ENCODE measurements at regions not wholly inside any gene's neighbourhood (a gene's known extent, or its start where the extent isn't known, plus 50 kb on each side); places are given as distances from the start of the nearest gene placed in this dataset.
A peak's percentile ranks its signal among the peaks of the same experiment; 100 is the strongest.

- DNase-seq, result peak; percentile 1
Observed at GRCh38 chr3:34260271-34261000, 462.0 kb downstream of the PDCD6IP start.

GRCh38 chr3:34261001-34261385 lies 462.6 kb downstream of the PDCD6IP start:
- no peak for DNase-seq

- DNase-seq, result no peak
Observed at GRCh38 chr3:34263101-34263621, 464.7 kb downstream of the PDCD6IP start.

- DNase-seq, result no peak
Observed at GRCh38 chr3:34264337-34265041, 466.1 kb downstream of the PDCD6IP start.

GRCh38 chr3:34267088-34267487 lies 468.7 kb downstream of the PDCD6IP start:
- no peak for DNase-seq

- DNase-seq, result no peak
Observed at GRCh38 chr3:34268032-34268709, 469.7 kb downstream of the PDCD6IP start.

- no peak for DNase-seq
Observed at GRCh38 chr3:34275811-34276210, 477.4 kb downstream of the PDCD6IP start.

- DNase-seq, result no peak
Observed at GRCh38 chr3:34276342-34276741, 477.9 kb downstream of the PDCD6IP start.

GRCh38 chr3:34277110-34277509 lies 478.7 kb downstream of the PDCD6IP start:
- no peak for DNase-seq

GRCh38 chr3:34279901-34280300 lies 481.5 kb downstream of the PDCD6IP start:
- DNase-seq, result no peak

GRCh38 chr3:34283751-34284150 lies 485.3 kb downstream of the PDCD6IP start:
- DNase-seq, result no peak

- DNase-seq, result no peak
Observed at GRCh38 chr3:34284959-34285826, 486.8 kb downstream of the PDCD6IP start.

GRCh38 chr3:34285827-34286188 lies 487.4 kb downstream of the PDCD6IP start:
- no peak for DNase-seq

GRCh38 chr3:34292605-34293300 lies 494.3 kb downstream of the PDCD6IP start:
- DNase-seq, result no peak

- DNase-seq, result no peak
Observed at GRCh38 chr3:34294240-34294639, 495.8 kb downstream of the PDCD6IP start.

- DNase-seq, result no peak
Observed at GRCh38 chr3:34296796-34297195, 498.4 kb downstream of the PDCD6IP start.

GRCh38 chr3:34298653-34299052 lies 500.2 kb downstream of the PDCD6IP start:
- no peak for DNase-seq

- no peak for DNase-seq
Observed at GRCh38 chr3:34300621-34301020, 502.2 kb downstream of the PDCD6IP start.

GRCh38 chr3:34301313-34301712 lies 502.9 kb downstream of the PDCD6IP start:
- no peak for DNase-seq

- DNase-seq, result no peak
Observed at GRCh38 chr3:34305266-34305665, 506.8 kb downstream of the PDCD6IP start.

- no peak for DNase-seq
Observed at GRCh38 chr3:34312684-34313083, 514.3 kb downstream of the PDCD6IP start.

- no peak for DNase-seq
Observed at GRCh38 chr3:34319881-34320280, 521.5 kb downstream of the PDCD6IP start.
